GM20000 (cell line): ENCODE measurements at regions not wholly inside any gene's neighbourhood (a gene's known extent, or its start where the extent isn't known, plus 50 kb on each side); places are given as distances from the start of the nearest gene placed in this dataset.
"Not testable (repeated sequence)": the region's sequence is repeated elsewhere in the genome, so short reads cannot be mapped to it uniquely, and the experiment has no call there.

ENCODE experiments used
- DNase-seq: peaks from one replicate; pipeline ENCODE4 v3.0.0; 2012; ENCODE audit warnings: low spot score
- TF ChIP-seq, protein P1 (sequence below): IDR thresholded peaks from 2 replicates; pipeline ENCODE4 v1.5.1; 2012; ENCODE audit warnings: mild to moderate bottlenecking, control low read depth; ENCODE audit errors: extremely low read depth, missing control alignments

DNA sequence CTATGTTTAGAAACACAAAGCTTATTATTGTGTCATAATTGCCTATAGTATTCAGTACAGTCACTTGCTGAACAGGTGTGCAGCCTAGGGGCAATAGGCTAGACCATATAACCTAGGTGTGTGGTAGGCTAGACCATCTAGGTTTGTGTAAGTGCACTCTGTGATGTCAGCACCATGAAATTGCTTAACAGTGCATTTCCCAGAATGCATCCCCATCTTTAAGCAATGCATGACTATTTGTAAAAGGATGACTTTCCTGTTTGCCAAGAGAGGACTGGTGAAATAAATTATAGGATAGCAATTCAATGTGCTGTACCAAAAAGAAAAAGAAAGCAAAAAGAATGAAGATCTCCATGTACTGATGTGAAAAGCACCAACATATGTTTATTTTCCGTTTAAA is 288.7 kb upstream of the AUTS2 start:
- DNase-seq, result no peak
- TF ChIP-seq, protein P1, sequence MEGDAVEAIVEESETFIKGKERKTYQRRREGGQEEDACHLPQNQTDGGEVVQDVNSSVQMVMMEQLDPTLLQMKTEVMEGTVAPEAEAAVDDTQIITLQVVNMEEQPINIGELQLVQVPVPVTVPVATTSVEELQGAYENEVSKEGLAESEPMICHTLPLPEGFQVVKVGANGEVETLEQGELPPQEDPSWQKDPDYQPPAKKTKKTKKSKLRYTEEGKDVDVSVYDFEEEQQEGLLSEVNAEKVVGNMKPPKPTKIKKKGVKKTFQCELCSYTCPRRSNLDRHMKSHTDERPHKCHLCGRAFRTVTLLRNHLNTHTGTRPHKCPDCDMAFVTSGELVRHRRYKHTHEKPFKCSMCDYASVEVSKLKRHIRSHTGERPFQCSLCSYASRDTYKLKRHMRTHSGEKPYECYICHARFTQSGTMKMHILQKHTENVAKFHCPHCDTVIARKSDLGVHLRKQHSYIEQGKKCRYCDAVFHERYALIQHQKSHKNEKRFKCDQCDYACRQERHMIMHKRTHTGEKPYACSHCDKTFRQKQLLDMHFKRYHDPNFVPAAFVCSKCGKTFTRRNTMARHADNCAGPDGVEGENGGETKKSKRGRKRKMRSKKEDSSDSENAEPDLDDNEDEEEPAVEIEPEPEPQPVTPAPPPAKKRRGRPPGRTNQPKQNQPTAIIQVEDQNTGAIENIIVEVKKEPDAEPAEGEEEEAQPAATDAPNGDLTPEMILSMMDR, result no peak

DNA sequence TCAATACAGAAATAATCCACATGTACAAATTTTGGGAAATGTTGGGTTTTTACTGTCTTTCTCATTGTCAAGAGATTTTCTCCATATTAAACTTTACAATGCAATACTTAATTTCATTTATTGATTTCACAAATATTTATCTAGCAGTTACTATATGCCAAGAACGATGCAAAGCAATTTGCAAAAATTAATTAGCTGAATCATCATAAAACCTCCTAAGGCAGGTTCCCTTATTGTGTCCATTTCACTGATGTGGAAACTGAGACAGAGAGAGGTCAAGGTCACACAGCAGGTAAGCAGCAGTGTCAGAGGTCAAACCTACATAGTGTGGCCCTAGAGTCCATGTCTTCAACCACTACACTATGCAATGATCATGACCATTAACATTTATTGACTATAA is 286.8 kb upstream of the AUTS2 start:
- TF ChIP-seq, protein P1, result no peak
- DNase-seq, result no peak

DNA sequence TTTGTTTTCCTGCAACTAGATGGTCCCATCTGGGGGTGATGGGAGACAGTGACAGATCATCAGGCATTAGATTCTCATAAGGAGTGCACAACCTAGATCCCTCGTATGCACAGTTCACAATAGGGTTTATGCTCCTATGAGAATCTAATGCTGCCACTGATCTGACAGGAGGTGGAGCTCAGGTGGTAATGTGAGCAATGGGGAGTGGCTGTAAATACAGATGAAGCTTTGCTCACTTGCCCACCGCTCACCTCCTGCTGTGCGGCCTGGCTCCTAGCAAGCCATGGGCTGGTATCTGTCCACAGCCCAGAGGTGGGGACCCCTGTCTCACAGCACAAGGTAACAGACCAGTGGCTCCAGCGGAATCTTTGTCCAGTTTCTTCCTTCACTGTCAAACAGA is 284.4 kb upstream of the AUTS2 start:
- not testable (repeated sequence) for DNase-seq

DNA sequence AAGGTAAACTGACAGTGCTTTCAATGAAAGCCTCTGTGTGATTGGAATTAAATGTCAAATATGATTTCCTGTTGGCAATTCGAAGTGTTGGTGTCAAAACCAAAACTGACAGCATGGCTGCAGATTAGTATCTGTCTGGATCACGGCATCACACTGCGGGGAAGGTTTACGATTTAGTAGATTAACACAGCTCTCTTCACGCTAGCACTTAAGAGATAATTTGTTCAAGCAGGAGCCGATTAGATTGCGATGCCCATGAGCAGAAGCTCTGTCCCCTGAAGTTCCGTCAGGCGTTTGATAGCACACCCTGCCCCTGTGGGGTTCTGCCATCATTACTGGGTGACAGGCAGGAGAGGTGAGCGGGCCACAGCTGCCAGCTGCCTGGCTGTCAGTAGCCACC is 279.5 kb upstream of the AUTS2 start:
- TF ChIP-seq, protein P1, result no peak
- DNase-seq, result no peak

DNA sequence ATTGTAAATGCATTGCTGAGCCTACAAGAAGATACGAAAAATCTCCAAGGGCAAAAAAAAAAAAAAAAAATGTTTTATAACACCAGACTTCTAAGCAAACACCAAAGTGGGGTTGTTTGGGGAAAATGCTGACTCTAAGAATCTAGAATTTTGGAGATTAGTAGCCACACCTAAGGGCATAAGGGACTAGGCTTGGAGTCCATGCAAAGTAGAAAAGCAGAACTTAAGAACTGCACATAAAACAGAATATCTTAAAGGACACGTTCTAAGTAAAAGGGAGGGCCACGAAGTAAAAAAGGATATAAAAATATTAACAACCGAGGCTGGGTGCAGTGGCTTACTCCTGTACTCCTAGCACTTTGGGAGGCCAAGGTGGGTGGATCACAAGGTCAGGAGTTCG is 269.8 kb upstream of the AUTS2 start:
- DNase-seq, result no peak
- TF ChIP-seq, protein P1, result no peak

DNA sequence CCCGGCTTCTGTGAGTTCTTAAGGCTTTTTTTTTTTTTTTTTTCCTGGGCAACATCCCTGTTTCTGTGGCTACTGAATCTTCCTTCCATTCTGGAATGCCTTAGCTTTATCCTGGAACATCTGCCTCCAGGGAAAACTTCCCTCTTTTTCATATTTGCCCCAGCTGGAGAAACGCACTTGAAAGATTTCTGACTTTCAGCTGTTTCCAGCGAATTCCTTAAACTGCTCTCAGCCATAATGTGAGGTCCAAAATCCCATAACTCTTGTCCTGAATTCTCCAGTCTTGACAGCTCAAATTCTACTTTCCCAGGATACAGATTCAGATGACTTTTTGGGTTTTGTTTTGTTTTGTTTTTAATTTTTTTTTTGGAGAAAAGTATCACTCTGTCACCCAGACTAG is 263.6 kb upstream of the AUTS2 start:
- no peak for DNase-seq
- TF ChIP-seq, protein P1, result no peak

DNA sequence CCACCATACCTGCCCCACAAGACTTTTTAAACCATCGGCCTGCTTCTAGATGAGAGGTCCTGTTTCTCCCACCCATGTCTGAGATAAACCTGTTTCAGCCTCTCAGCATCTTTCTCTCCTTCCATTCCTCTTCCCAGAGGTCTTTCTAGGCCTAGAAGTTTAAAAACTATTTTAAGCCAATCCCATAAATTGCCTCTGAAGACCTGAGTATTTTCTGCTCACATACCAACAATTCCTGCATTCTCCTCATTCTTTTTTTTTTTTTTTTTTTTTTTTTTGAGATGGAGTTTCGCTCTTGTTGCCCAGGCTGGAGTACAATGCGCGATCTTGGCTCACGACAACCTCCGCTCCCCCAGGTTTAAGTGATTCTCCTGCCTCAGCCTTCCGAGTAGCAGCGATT is 262.9 kb upstream of the AUTS2 start:
- no peak for DNase-seq
- TF ChIP-seq, protein P1, result no peak

DNA sequence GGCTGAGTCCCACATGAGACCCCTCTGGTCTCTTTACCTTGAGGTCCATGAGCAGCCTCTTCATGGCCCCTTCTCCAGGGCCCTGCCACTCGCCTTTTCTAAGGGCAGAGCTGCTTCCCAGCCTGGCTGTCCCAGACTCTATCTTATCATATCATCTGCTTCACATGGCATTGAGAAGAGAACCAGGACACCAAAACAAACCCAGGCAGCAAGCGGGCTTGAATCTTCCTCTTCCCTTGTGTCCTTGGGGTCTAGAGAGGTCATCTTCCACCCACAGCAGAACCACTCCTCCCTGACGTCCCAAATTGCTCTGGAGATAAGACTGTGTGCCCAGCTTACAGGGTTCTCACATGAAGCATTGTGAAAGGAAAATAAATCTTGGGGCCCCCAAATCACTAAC is 261.3 kb upstream of the AUTS2 start:
- TF ChIP-seq, protein P1, result no peak
- no peak for DNase-seq
